ENCODE measurements at regions not wholly inside any gene's neighbourhood (a gene's known extent, or its start where the extent isn't known, plus 50 kb on each side); places are given as distances from the start of the nearest gene placed in this dataset.
"Not testable (repeated sequence)": the region's sequence is repeated elsewhere in the genome, so short reads cannot be mapped to it uniquely, and the experiment has no call there.

DNA sequence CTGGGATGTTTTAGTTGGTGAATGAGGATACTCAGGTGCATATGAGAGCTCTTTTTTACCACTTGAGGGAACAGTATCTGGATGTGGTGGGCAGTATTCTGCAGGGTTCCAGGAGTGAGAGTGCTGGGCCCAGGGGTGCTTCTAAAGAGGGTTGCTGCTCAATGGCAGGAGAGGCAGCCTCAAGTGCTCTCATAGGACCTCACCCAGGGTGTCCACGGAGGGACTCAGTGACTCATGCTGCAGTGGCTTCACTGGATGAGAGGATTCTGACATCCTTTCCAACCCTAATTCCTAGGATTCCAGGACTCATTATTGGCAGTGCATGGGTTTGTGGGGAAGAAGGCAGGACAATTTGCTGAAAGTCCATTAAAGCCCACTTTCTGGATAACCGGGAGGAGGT, 176.6 kb upstream of the FERMT1 start:
- H3K4me1 Mint-ChIP-seq = no peaks in the 10 kb centered on the region
- no peak overlapping the region for H3K4me3 Mint-ChIP-seq
- H3K27ac Mint-ChIP-seq = no peak overlapping the region
- peaks cover 7% of the 10 kb centered on the region for H3K9me3 Mint-ChIP-seq
- H3K36me3 Mint-ChIP-seq = no peaks in the 10 kb centered on the region
- peaks cover 1% of the 10 kb centered on the region for H3K27me3 Mint-ChIP-seq

DNA sequence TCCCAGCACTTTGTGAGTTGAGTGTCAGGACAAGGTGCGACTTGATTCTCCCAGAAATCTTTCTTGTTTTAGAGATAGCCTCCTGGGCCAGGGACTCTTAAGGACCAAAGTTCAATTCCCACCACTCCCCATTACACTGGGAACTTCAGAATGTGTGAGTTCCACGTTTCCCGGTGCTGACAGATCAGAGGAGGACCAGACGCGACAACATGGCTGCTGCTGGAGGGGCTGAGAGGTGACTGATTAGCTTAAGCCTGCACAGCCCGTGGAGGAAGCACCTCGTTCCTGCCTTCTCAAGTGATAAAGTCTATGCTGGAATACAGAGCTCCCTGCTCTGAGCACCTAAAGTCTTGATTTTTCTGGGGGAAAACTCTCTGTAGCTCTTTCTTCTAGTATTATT, 175.2 kb upstream of the FERMT1 start:
- no peak overlapping the region for H3K27ac Mint-ChIP-seq
- H3K9me3 Mint-ChIP-seq = peaks cover 4% of the 10 kb centered on the region
- no peaks in the 10 kb centered on the region for H3K4me1 Mint-ChIP-seq
- H3K4me3 Mint-ChIP-seq = no peak overlapping the region
- H3K36me3 Mint-ChIP-seq = no peaks in the 10 kb centered on the region
- peaks cover 1% of the 10 kb centered on the region for H3K27me3 Mint-ChIP-seq

DNA sequence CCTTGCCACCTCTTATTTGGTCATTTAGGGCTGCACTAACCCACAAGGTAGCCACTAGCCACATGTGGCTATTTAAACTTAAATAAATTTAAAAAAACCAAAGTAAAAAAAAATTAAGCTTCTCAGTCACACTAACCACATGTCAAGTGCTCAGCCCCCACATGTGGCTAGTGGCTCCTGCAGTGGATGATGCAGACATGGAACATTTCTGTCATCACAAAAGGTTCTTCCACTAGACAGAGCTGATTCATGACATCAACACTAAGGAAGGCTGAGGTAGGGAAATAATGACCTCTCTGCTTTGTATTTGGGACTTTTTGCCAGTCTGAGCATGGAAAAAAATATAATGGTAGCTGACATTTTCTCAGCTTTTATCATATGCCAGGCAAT, 173.0 kb upstream of the FERMT1 start:
- Mint-ChIP-seq H3K4me3 (no peak overlapping the region), H3K27me3 (peaks cover 1% of the 10 kb centered on the region), H3K36me3 (no peaks in the 10 kb centered on the region), H3K4me1 (no peaks in the 10 kb centered on the region), H3K27ac (no peak overlapping the region), H3K9me3 (no peaks in the 10 kb centered on the region)

DNA sequence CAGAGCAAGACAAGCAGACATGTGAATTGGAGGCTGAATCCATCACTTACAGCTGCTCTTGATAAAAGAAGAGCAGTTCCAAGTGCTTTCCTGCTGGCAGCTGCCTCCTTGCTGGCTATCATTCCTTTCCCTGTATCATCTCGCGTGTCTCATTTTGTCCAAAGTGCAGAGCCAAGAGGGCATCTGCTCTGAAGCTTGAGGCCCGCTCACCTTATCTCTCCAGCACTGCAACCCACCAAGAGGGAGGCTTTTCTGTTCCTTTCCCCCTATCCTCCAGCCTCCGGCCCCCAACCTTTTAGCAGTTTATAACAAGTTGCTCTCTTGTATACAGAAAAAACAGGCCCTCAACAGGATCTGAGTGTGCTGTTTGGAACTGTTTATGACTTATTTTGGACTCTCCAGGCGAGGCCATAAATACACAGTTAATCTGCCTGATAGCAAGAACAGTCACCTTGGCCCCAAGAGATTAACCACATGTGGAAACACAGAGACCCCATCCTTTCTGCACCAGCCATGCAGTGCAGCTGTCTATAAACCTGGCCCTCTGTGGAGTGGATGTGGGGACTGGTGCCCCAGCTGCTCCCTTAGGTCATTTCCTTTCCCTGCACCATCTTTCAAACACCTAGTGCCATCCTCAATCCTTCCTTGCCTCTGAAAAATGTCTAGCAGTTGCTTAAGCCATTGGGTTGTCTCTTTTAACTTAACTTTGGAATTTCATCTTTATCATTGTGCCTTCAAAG, 172.5 kb upstream of the FERMT1 start:
- Mint-ChIP-seq H3K27ac (no peak overlapping the region), H3K27me3 (peaks cover 1% of the 10 kb centered on the region), H3K4me3 (no peak overlapping the region), H3K9me3 (no peaks in the 10 kb centered on the region), H3K4me1 (no peaks in the 10 kb centered on the region), H3K36me3 (no peaks in the 10 kb centered on the region)

DNA sequence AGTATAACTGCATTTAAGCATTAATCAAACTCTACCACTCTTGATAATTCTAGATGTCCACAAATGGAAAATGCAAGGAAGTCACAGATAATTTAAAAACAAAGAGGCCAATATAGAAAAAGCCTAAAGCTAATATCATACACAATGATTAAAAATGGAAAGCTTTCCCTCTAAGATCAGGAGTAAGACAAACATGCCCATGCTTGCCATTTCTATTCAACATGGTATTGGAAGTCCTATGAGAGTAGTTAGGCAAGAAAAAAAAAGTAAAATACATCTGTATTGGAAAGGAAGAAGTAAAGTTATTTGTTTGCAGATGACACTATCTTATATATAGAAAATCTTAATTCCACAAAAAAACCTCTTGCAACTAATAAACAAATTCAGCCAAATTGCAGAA, 164.6 kb upstream of the FERMT1 start:
- Mint-ChIP-seq H3K9me3 (peaks cover 11% of the 10 kb centered on the region), H3K36me3 (peaks cover 2% of the 10 kb centered on the region), H3K27ac (peak overlapping the region; percentile 30), H3K4me3 (no peak overlapping the region), H3K4me1 (no peaks in the 10 kb centered on the region), H3K27me3 (no peaks in the 10 kb centered on the region)

DNA sequence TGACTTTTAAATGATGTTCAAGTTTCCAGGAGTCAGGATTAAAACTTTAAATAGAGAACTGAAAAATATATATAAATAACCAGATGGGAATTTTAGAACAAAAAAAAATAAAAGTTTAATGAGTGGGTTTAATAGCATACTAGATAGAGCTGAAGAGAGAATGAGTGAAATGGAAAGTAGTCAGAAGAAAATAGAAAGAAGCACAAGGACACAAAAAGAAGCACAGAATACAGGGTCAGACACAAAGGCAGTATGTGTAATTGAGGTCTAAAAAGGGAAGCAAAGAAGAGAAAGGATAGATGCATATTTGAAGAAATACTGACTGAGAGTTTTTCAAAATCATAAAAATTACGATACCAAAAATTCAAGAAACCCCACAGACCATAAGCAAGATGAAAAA, 159.8 kb upstream of the FERMT1 start:
- Mint-ChIP-seq H3K4me3 (no peak overlapping the region), H3K27ac (no peak overlapping the region), H3K4me1 (no peaks in the 10 kb centered on the region), H3K36me3 (peaks cover 2% of the 10 kb centered on the region), H3K9me3 (peaks cover 18% of the 10 kb centered on the region), H3K27me3 (peaks cover 4% of the 10 kb centered on the region)

DNA sequence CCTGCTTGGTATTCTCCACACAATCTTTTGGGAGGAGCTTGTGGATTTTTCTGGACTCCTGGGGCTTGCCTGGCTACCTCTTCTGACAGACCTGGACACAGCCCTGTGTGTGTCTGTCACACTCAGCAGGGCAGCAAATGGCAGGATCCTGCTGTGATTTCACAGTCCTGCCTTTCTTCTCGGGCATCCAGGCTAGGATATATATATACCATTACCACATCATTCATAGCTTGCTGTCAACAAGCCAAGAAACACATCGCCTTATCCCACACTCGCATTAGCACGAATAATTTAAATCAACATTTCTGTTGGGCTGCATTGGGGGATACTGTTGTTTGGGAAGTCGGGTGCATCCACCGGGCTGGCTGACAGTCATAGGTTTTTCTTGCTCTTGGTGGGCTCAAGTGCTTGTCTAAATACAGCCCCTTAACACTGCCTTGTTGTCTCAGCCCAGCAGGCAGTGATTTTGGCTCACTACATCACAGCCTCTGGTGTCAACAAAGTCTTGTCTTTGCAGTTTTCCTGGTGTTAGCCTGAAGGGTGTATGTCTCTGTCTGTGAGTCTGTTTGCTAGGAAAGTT, 154.9 kb upstream of the FERMT1 start:
- Mint-ChIP-seq H3K9me3 (peaks cover 10% of the 10 kb centered on the region), H3K27ac (no peak overlapping the region), H3K4me1 (no peaks in the 10 kb centered on the region), H3K4me3 (no peak overlapping the region), H3K36me3 (peaks cover 2% of the 10 kb centered on the region), H3K27me3 (peaks cover 4% of the 10 kb centered on the region)

DNA sequence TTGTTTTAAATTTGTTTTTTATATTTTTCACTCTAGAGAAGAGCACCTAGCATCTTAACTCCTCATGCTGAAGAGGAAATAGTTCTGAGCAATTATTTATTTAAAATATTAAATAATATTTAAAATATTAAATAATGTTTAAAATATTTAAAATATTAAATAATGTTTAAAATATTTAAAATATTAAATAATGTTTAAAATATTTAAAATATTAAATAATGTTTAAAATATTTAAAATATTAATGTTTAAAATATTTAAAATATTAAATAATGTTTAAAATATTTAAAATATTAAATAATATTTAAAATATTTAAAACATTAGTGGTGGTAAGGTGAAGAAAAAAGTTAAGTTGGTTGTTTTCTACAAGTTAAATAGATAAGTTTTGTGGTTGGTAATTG, 147.6 kb upstream of the FERMT1 start:
- H3K9me3 Mint-ChIP-seq, H3K4me1 Mint-ChIP-seq, H3K4me3 Mint-ChIP-seq, H3K36me3 Mint-ChIP-seq, H3K27me3 Mint-ChIP-seq, H3K27ac Mint-ChIP-seq: not testable (repeated sequence)

DNA sequence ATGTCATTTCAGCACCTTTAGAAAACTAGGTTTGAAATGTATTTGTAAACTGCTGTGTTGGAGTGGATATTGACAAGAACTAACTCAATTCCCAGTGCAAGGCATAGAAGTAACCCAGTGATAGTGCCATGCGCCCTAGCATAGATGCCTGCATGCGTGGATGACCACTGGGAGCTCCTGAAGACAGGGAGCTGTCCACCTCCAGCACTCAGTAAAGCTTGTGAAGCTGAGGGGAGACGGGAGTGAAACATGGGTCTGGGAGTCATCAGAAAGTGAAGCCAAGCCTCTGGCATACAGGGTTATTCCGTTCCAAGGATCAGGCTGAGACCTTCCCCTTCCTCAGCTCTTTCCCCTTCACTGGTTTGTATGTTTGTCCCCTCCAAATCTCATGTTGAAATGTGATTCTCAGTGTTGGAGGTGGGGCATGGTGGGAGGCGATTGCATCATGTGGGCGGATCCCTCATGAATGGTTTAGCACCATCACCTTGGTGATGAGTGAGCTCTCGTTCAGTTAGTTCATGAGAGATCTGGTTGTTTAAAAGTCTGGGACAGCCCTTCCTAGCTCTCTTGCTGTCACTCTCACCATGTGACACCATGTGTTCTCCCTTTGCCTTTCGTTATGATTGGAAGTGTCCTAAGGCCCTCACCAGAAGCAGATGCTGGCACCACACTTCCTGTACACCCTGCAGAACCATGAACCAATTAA, 146.5 kb upstream of the FERMT1 start:
- Mint-ChIP-seq H3K36me3 (no peaks in the 10 kb centered on the region), H3K4me3 (no peak overlapping the region), H3K9me3 (no peaks in the 10 kb centered on the region), H3K4me1 (no peaks in the 10 kb centered on the region), H3K27ac (no peak overlapping the region), H3K27me3 (peaks cover 2% of the 10 kb centered on the region)

DNA sequence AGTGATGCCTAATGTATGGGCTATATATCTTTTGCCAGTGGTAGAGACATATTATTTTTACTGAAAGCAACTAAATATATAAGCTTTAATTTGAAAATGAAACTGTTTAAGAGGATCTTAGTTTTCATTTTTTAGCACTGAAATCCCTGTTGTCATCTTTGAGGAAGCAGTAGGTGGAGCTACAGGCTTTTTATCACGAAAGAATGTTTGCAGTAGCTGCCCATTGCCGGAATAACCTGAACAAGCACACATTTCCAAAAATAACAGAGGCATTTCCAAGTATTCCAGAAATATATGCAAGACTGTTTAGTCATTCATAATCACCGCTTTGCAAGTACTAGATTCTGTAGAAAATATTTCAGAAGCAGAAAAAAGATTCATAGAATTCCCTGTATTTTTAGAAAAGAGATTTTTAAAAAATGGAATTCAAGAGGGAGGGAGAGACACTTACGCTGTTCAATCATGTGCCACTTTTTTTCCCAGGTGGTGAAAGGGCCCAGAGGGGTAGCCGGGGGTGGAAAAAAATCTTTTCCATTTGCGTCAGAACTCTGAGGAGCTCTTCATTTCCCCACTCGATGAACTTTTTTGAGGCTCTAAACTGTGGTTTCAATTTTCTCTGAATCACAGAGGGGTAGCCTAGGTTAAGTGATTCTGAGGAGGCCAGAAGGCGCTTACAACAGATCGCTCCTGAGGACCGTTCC, 142.5 kb upstream of the FERMT1 start:
- Mint-ChIP-seq H3K4me3 (no peak overlapping the region), H3K36me3 (no peaks in the 10 kb centered on the region), H3K9me3 (peaks cover 5% of the 10 kb centered on the region), H3K27ac (no peak overlapping the region), H3K27me3 (peaks cover 4% of the 10 kb centered on the region), H3K4me1 (no peaks in the 10 kb centered on the region)

DNA sequence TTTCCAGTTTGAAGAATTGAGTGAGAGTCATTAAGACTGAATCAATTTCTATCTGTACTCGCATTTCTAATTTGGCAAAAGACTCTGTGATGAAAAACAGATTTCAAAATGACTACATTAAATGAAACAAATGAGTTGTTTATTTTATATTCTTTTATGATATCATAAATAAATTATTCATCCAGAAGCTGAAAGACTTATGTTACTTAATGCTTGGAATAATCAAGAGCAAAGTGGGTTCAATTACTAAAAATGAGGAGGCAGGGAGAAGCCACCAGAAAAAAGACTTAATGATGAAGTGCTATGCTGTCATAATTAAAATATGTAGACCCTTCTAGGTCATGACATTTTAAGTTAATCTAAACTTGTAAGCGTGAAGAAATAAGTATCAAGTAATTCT, 130.6 kb upstream of the FERMT1 start:
- Mint-ChIP-seq H3K27me3 (peaks cover 3% of the 10 kb centered on the region), H3K4me3 (no peak overlapping the region), H3K9me3 (peaks cover 5% of the 10 kb centered on the region), H3K27ac (no peak overlapping the region), H3K36me3 (no peaks in the 10 kb centered on the region), H3K4me1 (no peaks in the 10 kb centered on the region)

DNA sequence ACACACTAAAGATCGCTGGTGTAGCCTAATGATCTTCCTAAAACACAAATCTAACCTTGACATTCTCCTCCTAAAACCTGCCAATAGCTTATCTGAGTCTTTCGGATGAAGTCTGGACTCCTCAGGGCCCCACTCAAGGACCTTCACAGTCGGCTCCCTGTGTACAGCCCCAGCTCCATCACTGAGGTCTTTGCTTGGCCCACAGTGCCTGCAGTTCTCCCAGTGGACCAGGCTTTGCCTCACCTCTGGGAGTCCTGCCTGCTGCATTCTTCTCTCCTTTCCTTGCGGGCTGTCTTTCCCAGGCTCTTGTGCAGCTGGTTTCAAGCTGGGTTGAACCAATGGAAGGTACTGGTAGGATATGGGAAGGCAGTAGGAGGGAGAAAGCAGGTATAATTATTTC, 122.6 kb upstream of the FERMT1 start:
- peaks cover 3% of the 10 kb centered on the region for H3K27me3 Mint-ChIP-seq
- no peaks in the 10 kb centered on the region for H3K4me1 Mint-ChIP-seq
- H3K27ac Mint-ChIP-seq = no peak overlapping the region
- peaks cover 5% of the 10 kb centered on the region for H3K9me3 Mint-ChIP-seq
- no peak overlapping the region for H3K4me3 Mint-ChIP-seq
- no peaks in the 10 kb centered on the region for H3K36me3 Mint-ChIP-seq

DNA sequence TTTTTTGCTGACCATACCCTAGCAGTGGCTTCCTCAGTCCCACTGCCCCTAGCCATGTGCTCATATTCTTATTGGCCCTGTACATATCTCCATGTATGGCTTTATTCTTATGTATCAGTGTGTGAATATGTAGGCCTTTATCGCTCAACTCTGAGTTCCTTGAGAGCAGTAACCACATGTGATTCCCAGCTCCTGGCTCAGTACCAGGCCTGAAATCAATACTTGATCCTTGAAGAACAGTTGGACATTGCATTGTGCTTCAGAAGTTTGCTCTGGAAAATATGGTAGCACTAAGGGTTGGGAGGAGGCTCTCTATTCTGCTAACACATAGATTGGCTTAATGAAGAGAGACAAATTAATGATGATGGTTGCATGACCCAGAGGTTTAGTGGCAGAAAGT, 118.8 kb upstream of the FERMT1 start:
- Mint-ChIP-seq H3K9me3 (no peaks in the 10 kb centered on the region), H3K4me3 (no peak overlapping the region), H3K4me1 (no peaks in the 10 kb centered on the region), H3K27ac (no peak overlapping the region), H3K36me3 (no peaks in the 10 kb centered on the region), H3K27me3 (peaks cover 3% of the 10 kb centered on the region)

DNA sequence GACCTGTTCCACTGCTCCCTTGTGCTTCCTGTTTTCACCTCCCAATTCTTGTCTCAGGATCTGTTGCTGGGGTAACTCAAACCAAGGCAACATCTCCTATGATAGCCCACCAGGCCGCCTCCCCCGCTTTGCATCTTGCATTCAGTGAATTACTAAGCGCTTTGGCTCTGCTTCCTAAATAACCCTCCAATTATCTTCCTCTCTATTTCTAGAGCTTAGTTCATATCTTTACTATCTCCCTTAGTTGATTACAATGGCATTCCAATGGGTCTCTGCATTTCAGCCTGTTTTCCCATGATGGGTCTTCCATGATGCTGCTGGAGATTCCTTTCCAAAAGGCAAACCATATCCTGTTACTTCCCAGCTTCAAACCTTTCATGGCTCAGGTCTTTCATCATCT, 117.2 kb upstream of the FERMT1 start:
- H3K9me3 Mint-ChIP-seq = no peaks in the 10 kb centered on the region
- H3K27me3 Mint-ChIP-seq = peaks cover 3% of the 10 kb centered on the region
- H3K27ac Mint-ChIP-seq = no peak overlapping the region
- no peaks in the 10 kb centered on the region for H3K4me1 Mint-ChIP-seq
- H3K36me3 Mint-ChIP-seq = no peaks in the 10 kb centered on the region
- H3K4me3 Mint-ChIP-seq = no peak overlapping the region

DNA sequence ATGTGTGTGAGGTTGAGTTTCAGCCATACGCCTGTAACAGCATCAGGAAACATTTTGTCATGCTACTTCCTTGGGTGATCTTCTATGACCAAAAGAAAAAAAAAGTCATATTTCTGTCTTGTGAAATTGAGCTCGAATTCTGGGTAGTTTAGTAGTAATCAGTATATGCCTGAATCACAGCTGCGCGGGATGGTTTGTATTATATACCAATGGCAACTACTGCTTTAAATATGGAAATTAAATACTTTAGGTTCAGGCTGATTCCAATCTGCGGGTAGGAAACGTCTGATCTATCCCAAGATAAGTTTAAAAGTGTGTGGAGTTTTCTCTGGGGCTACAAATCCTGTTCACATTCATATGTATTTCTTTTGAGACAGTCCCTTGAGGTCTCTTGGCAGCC, 115.6 kb upstream of the FERMT1 start:
- Mint-ChIP-seq H3K36me3 (no peaks in the 10 kb centered on the region), H3K4me3 (no peak overlapping the region), H3K27me3 (peaks cover under 1% of the 10 kb centered on the region), H3K27ac (no peak overlapping the region), H3K4me1 (no peaks in the 10 kb centered on the region), H3K9me3 (no peaks in the 10 kb centered on the region)

DNA sequence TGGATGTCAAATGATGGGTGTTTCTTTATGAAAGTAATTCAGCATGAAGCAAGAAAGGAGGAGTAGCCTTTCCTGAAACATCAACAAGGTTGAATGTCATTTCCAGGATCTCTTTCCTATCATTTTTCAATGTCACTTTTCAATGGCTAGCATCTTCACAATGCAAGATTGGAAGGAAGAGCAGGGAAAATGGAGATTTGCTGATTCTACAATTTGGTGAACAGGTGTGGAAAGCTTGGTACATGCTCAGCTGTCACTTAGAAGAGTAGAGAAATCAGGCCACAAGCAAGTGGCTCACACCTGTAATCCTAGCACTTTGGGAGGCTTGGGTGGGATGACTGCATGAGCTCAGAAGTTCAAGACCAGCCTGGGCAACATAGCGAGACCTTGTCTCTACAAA, 112.7 kb upstream of the FERMT1 start:
- no peaks in the 10 kb centered on the region for H3K9me3 Mint-ChIP-seq
- peaks cover 1% of the 10 kb centered on the region for H3K27me3 Mint-ChIP-seq
- H3K4me3 Mint-ChIP-seq = no peak overlapping the region
- no peaks in the 10 kb centered on the region for H3K4me1 Mint-ChIP-seq
- no peaks in the 10 kb centered on the region for H3K36me3 Mint-ChIP-seq
- no peak overlapping the region for H3K27ac Mint-ChIP-seq

Data from activated naive CD4-positive, alpha-beta T cell treated with anti-CD3 and anti-CD28 coated beads, Interleukin-2, amount 50 U/mL, for 24 hours (primary cell).